ENCODE measurements at regions not wholly inside any gene's neighbourhood (a gene's known extent, or its start where the extent isn't known, plus 50 kb on each side); places are given as distances from the start of the nearest gene placed in this dataset.

DNA sequence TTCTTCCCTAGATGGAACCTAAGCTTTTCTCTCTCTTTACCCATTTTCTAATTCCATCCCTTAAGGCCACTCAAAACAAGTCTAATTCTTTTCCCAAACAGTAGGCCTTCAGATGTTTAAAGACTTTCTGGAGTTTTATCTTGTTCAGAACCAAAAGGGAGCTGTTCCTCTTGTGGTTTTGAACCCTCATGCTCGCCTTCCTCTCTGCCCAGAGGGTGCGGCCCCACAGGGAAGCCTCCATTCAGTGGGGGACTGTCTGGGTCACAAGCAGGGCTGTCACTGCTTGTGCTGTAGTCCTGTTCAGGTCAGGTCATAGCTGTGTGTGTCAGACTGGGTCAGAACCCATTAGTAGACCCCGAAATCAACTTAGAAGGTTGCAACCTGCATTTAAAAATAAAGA, 56.5 kb downstream of the TET3 start:
- TF ChIP-seq, protein P1, sequence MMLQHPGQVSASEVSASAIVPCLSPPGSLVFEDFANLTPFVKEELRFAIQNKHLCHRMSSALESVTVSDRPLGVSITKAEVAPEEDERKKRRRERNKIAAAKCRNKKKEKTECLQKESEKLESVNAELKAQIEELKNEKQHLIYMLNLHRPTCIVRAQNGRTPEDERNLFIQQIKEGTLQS (CRISPR knock-in tag; conservative IDR thresholded peaks at IDR 0.05): no peak
- TF ChIP-seq, protein P2, sequence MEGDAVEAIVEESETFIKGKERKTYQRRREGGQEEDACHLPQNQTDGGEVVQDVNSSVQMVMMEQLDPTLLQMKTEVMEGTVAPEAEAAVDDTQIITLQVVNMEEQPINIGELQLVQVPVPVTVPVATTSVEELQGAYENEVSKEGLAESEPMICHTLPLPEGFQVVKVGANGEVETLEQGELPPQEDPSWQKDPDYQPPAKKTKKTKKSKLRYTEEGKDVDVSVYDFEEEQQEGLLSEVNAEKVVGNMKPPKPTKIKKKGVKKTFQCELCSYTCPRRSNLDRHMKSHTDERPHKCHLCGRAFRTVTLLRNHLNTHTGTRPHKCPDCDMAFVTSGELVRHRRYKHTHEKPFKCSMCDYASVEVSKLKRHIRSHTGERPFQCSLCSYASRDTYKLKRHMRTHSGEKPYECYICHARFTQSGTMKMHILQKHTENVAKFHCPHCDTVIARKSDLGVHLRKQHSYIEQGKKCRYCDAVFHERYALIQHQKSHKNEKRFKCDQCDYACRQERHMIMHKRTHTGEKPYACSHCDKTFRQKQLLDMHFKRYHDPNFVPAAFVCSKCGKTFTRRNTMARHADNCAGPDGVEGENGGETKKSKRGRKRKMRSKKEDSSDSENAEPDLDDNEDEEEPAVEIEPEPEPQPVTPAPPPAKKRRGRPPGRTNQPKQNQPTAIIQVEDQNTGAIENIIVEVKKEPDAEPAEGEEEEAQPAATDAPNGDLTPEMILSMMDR (IDR thresholded peaks at IDR 0.05): no peak
- TF ChIP-seq MYBL2 (CRISPR knock-in tag; IDR thresholded peaks at IDR 0.05) (no peak), JUN (CRISPR knock-in tag; IDR thresholded peaks at IDR 0.05) (no peak), ESRRA (CRISPR knock-in tag; IDR thresholded peaks at IDR 0.05; ENCODE audit: borderline replicate concordance) (no peak)
- TF ChIP-seq, protein P3, sequence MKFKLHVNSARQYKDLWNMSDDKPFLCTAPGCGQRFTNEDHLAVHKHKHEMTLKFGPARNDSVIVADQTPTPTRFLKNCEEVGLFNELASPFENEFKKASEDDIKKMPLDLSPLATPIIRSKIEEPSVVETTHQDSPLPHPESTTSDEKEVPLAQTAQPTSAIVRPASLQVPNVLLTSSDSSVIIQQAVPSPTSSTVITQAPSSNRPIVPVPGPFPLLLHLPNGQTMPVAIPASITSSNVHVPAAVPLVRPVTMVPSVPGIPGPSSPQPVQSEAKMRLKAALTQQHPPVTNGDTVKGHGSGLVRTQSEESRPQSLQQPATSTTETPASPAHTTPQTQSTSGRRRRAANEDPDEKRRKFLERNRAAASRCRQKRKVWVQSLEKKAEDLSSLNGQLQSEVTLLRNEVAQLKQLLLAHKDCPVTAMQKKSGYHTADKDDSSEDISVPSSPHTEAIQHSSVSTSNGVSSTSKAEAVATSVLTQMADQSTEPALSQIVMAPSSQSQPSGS (CRISPR knock-in tag; IDR thresholded peaks at IDR 0.05; ENCODE audit: borderline replicate concordance, low read depth): no peak
- TF ChIP-seq, protein P4, sequence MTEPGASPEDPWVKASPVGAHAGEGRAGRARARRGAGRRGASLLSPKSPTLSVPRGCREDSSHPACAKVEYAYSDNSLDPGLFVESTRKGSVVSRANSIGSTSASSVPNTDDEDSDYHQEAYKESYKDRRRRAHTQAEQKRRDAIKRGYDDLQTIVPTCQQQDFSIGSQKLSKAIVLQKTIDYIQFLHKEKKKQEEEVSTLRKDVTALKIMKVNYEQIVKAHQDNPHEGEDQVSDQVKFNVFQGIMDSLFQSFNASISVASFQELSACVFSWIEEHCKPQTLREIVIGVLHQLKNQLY (CRISPR knock-in tag; IDR thresholded peaks at IDR 0.05): no peak
- TF ChIP-seq, protein P5, sequence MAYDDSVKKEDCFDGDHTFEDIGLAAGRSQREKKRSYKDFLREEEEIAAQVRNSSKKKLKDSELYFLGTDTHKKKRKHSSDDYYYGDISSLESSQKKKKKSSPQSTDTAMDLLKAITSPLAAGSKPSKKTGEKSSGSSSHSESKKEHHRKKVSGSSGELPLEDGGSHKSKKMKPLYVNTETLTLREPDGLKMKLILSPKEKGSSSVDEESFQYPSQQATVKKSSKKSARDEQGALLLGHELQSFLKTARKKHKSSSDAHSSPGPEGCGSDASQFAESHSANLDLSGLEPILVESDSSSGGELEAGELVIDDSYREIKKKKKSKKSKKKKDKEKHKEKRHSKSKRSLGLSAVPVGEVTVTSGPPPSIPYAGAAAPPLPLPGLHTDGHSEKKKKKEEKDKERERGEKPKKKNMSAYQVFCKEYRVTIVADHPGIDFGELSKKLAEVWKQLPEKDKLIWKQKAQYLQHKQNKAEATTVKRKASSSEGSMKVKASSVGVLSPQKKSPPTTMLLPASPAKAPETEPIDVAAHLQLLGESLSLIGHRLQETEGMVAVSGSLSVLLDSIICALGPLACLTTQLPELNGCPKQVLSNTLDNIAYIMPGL (CRISPR knock-in tag; IDR thresholded peaks at IDR 0.05): no peak

All from WTC11 (cell line).